ENCODE measurements at regions not wholly inside any gene's neighbourhood (a gene's known extent, or its start where the extent isn't known, plus 50 kb on each side); places are given as distances from the start of the nearest gene placed in this dataset.

DNA sequence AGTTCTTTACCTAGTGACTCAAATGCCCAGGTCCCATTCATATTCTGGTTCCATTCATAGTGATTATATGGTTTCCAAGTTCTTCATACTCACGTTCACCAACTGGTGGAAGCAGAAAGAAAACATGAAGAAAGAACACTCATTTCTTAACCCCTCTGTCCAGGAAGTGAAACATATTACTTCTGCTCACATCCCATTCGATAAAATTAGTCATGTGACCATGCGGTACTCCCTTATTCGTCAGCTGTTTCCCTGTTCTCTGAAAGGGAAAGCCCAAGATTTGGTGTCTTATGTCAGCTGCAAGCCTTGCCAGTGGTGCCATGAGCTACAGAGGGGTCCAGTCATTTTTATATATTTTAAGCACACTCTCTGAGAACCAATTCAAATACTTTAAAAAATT, 387.0 kb upstream of the DMAC1 start:
- TF ChIP-seq, protein P1, sequence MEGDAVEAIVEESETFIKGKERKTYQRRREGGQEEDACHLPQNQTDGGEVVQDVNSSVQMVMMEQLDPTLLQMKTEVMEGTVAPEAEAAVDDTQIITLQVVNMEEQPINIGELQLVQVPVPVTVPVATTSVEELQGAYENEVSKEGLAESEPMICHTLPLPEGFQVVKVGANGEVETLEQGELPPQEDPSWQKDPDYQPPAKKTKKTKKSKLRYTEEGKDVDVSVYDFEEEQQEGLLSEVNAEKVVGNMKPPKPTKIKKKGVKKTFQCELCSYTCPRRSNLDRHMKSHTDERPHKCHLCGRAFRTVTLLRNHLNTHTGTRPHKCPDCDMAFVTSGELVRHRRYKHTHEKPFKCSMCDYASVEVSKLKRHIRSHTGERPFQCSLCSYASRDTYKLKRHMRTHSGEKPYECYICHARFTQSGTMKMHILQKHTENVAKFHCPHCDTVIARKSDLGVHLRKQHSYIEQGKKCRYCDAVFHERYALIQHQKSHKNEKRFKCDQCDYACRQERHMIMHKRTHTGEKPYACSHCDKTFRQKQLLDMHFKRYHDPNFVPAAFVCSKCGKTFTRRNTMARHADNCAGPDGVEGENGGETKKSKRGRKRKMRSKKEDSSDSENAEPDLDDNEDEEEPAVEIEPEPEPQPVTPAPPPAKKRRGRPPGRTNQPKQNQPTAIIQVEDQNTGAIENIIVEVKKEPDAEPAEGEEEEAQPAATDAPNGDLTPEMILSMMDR (IDR thresholded peaks at IDR 0.05) = no peak
- no peak for TF ChIP-seq EZH2 (IDR thresholded peaks at IDR 0.05)
